ENCODE measurements at regions not wholly inside any gene's neighbourhood (a gene's known extent, or its start where the extent isn't known, plus 50 kb on each side); places are given as distances from the start of the nearest gene placed in this dataset.
"Not testable (repeated sequence)": the region's sequence is repeated elsewhere in the genome, so short reads cannot be mapped to it uniquely, and the experiment has no call there.

DNA sequence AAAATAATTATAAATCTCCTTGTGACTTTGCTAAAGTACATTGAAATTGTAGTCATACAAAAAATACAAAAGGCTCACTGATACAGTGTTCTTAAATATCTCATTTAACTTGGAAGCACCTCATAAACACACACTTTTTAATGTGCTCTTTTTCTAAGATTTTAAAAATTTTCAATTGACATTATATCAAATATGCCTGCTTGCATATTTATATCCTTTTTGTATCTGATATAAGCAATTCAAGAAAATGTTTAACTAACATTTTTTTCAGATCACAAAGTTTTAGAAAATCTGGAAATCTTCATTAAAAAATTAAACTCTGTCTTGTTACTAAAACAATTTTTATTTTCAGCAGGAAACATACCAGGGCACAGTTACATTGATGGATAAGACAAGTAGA is 661.5 kb downstream of the REEP3 start:
- DNase-seq: no peak
- Mint-ChIP-seq H3K9me3 (peaks cover 6% of the 10 kb centered on the region), H3K4me3 (no peak overlapping the region), H3K27ac (no peak overlapping the region), H3K4me1 (peaks cover 18% of the 10 kb centered on the region), H3K36me3 (ENCODE audit: low read depth) (no peaks in the 10 kb centered on the region), H3K27me3 (ENCODE audit: low read depth, poor library complexity) (no peaks in the 10 kb centered on the region)
- TF ChIP-seq, protein P1, sequence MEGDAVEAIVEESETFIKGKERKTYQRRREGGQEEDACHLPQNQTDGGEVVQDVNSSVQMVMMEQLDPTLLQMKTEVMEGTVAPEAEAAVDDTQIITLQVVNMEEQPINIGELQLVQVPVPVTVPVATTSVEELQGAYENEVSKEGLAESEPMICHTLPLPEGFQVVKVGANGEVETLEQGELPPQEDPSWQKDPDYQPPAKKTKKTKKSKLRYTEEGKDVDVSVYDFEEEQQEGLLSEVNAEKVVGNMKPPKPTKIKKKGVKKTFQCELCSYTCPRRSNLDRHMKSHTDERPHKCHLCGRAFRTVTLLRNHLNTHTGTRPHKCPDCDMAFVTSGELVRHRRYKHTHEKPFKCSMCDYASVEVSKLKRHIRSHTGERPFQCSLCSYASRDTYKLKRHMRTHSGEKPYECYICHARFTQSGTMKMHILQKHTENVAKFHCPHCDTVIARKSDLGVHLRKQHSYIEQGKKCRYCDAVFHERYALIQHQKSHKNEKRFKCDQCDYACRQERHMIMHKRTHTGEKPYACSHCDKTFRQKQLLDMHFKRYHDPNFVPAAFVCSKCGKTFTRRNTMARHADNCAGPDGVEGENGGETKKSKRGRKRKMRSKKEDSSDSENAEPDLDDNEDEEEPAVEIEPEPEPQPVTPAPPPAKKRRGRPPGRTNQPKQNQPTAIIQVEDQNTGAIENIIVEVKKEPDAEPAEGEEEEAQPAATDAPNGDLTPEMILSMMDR (IDR thresholded peaks at IDR 0.05): no peak

GRCh38 chr10:64191286-64191685 is 670.1 kb downstream of the REEP3 start:
- Mint-ChIP-seq H3K36me3 (ENCODE audit: low read depth) (no peaks in the 10 kb centered on the region), H3K27me3 (ENCODE audit: low read depth, poor library complexity) (no peaks in the 10 kb centered on the region), H3K4me3 (no peak overlapping the region), H3K9me3 (peaks cover 9% of the 10 kb centered on the region), H3K27ac (peak overlapping the region; percentile 70), H3K4me1 (peaks cover 10% of the 10 kb centered on the region)
- DNase-seq: no peak
- TF ChIP-seq, protein P1 (IDR thresholded peaks at IDR 0.05): no peak

DNA sequence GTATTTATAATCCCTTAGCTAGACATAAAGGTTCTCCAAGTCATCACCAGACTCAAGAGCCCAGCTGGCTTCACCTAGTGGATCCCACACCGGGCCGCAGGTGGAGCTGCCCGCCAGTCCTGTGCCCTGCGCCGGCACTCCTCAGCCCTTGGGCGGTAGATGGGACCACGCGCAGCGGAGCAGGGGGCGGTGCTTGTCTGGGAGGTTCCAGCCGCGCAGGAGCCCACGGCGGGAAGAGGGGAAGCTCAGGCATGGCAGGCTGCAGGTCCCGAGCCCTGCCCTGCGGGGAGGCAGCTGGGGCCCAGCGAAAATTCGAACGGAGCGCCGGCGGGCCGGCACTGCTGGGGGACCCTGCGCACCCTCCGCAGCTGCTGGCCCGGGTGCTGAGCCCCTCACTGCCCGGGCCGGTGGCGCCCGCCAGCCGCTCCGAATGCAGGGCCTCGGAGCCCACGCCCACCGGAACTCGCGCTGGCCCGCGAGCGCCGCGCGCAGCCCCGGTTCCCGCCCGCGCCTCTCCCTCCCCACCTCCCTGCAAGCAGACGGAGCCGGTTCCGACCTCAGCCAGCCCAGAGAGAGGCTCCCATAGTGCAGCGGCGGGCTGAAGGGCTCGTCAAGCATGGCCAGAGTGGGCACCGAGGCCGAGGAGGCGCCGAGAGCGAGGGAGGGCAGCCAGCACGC is 675.6 kb downstream of the REEP3 start:
- no peak for DNase-seq
- H3K4me1 Mint-ChIP-seq: peaks cover 1% of the 10 kb centered on the region
- H3K9me3 Mint-ChIP-seq: peaks cover 3% of the 10 kb centered on the region
- H3K27ac Mint-ChIP-seq: peak overlapping the region; percentile 94
- no peak overlapping the region for H3K4me3 Mint-ChIP-seq
- TF ChIP-seq, protein P1 (IDR thresholded peaks at IDR 0.05): no peak
- no peaks in the 10 kb centered on the region for H3K27me3 Mint-ChIP-seq (ENCODE audit: low read depth, poor library complexity)
- H3K36me3 Mint-ChIP-seq (ENCODE audit: low read depth): no peaks in the 10 kb centered on the region

GRCh38 chr10:64201936-64202335 is 680.7 kb downstream of the REEP3 start:
- Mint-ChIP-seq H3K4me3 (no peak overlapping the region), H3K9me3 (no peaks in the 10 kb centered on the region), H3K4me1 (no peaks in the 10 kb centered on the region), H3K36me3 (ENCODE audit: low read depth) (no peaks in the 10 kb centered on the region), H3K27ac (no peak overlapping the region), H3K27me3 (ENCODE audit: low read depth, poor library complexity) (no peaks in the 10 kb centered on the region)
- no peak for DNase-seq
- TF ChIP-seq, protein P1 (IDR thresholded peaks at IDR 0.05): no peak

GRCh38 chr10:64204504-64204903 is 683.3 kb downstream of the REEP3 start:
- not testable (repeated sequence) for H3K36me3 Mint-ChIP-seq (ENCODE audit: low read depth); H3K27me3 Mint-ChIP-seq (ENCODE audit: low read depth, poor library complexity); H3K4me1 Mint-ChIP-seq; H3K4me3 Mint-ChIP-seq; DNase-seq; H3K9me3 Mint-ChIP-seq
- peak overlapping the region; percentile 63 for H3K27ac Mint-ChIP-seq

GRCh38 chr10:64206409-64206808 is 685.2 kb downstream of the REEP3 start:
- H3K4me1 Mint-ChIP-seq: no peaks in the 10 kb centered on the region
- peaks cover 16% of the 10 kb centered on the region for H3K9me3 Mint-ChIP-seq
- no peaks in the 10 kb centered on the region for H3K27me3 Mint-ChIP-seq (ENCODE audit: low read depth, poor library complexity)
- no peak for DNase-seq
- H3K27ac Mint-ChIP-seq: no peak overlapping the region
- H3K4me3 Mint-ChIP-seq: no peak overlapping the region
- H3K36me3 Mint-ChIP-seq (ENCODE audit: low read depth): peaks cover 11% of the 10 kb centered on the region
- TF ChIP-seq, protein P1 (IDR thresholded peaks at IDR 0.05): no peak
